Stimulated activated CD8-positive, alpha-beta memory T cell treated with anti-CD3 and anti-CD28 coated beads, Interleukin-15, amount 100 ng/mL, for 1 hour (primary cell): ENCODE measurements at regions not wholly inside any gene's neighbourhood (a gene's known extent, or its start where the extent isn't known, plus 50 kb on each side); places are given as distances from the start of the nearest gene placed in this dataset.
"Not testable (repeated sequence)": the region's sequence is repeated elsewhere in the genome, so short reads cannot be mapped to it uniquely, and the experiment has no call there.

Experiments
- DNase-seq: peaks from one replicate; pipeline ENCODE4 v3.0.0-alpha.2; 2020; ENCODE audit warnings: low read depth

DNA sequence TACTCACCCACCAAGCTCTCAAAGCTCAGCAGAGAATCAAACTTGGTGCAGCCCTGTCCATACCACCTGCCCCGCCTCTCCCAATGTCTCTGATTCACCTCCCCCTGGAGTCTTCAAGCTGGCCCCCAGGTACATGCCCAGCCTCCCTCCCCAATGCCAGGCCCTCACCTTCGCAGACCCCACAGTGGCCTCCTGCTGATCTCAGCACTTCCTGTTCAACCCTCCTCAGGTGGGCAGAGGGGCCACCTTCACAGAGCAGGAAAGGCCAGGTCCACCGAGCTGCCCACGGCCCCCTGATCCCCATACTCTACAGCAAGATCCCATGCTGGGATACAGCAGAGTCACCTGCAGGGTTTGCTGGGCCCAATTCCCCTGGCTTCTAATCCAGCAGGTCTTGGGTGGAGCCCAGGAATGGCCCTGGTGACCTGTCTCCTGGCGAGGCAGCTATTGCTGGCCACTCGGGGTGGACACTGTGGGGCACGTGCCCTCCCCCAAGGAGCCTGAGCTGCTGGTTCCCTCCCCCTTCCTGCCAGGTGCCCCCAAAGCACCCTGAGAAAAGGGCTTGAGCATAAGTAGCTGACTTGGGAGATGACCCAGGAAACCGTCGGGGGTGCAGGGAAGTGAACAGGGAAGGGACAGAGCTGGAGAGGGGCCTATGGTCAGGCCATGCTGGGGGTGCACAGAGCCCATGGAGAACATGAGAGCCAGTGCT, 150.7 kb downstream of the BRD1 start:
- DNase-seq, result no peak

DNA sequence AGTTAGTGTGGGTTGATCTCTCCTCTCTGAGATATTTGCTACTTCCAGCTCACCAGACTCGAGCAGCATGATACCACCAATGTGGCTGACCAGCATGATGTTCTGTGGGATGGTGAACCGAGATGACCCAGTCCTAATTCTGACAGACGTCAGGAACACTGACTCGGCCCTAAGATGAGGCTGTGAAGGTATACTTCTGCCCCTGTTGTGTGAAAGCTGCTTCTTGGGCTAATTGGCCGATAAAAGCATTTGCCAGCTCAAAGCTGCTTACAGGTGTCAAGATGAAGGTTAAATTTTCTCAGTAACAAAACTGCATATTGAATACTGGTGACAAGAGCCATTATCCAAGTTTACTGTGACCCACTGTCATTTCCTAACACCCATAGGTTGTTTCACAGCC, 151.4 kb downstream of the BRD1 start:
- no peak for DNase-seq

DNA sequence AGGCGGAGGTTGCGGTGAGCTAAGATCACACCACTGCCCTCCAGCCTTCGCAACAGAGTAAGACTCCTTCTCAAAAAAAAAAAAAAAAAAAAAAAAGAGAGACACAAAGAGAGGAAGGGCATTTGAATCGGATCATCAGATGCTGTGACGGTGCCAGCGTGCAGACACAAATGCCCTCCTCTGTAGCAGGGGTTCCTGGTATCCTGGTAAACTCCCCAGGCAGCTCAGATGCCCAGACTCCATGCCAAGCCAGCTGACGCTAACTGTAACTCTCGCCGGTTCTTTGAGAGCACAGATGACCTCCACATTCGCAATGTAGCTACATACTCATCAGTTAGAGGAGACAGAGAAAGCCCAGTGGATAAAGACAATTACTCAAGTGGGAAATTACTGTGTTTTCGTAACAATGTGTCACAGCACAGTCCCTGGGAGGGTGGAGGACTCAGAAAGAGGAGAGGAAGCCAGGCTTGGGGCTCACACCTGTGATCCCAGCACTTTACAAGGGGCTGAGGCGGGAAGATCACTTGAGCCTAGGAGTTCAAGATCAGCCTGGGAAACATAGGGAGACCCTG, 153.1 kb downstream of the BRD1 start:
- DNase-seq, result no peak

DNA sequence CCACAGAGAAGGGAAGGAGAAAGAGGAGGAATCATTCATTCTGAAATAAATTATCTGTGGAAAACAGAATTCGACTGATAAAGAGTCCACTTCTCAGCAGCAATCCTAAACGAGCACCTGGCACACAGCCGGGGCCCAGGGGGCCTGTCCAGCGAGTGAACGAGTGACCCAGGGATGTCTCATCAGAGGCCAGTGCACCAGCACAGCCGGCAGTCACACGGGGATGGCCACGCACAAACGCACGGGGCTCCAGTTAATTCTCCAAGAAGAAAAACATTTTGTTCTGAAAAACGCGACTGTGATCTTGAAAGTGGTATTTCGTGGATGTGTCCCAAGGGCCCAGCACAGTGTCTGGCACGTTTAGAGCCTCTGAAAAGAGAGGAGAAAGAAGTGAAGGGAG, 154.6 kb downstream of the BRD1 start:
- no peak for DNase-seq

DNA sequence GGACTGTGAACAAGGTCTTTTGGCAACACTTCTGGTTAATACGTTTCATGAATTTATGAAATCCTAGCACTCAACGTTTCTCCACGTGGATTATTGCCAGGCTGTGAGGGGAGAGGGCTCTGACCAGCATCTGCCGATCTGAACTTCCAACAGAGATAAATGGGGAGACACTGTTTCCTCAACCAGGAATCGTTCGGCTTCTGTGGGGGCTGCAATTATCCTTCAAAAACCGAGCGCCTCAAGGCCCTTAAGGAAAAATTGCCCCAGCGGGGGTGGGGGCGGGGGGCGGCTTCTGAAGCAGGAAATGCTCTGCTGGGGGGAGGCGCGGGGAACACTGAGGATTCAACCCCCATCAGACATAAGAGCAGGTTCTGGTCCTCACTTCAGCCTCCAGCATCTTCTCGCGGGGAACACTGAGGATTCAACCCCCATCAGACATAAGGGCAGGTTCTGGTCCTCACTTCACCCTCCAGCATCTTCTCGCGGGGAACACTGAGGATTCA, 155.6 kb downstream of the BRD1 start:
- no peak for DNase-seq

DNA sequence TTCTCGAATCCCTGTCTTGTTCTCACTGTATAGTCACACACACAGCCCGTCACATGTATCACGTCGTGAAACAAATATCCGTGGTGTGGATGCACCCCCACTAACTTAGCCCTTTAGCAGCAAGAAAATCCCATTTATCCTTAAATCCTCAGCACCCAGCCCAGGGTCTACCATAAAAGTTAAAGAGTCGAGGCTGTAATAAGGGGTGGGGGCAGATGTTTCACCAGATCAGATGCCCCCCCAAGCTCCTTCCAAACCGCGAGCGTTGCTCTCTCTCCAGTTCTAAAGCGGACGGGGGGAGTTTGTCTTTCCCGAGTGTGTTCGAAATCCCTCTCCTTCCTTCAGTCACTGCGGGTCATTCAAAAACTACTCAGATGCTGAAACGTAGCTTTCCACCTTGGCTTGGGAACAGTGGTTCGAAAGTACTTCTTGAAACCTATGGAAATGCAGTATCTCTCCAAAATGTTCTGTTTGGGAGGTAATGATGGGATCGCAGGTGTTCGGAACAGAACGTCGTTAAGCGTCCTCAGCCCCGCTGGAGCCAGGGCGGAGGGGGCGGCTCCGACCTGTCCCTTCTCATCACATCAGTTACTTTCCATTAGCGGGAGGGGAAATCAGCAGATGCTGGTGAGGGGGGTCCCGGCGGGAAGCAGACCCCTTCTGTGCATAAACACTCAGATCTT, 156.2 kb downstream of the BRD1 start:
- no peak for DNase-seq

DNA sequence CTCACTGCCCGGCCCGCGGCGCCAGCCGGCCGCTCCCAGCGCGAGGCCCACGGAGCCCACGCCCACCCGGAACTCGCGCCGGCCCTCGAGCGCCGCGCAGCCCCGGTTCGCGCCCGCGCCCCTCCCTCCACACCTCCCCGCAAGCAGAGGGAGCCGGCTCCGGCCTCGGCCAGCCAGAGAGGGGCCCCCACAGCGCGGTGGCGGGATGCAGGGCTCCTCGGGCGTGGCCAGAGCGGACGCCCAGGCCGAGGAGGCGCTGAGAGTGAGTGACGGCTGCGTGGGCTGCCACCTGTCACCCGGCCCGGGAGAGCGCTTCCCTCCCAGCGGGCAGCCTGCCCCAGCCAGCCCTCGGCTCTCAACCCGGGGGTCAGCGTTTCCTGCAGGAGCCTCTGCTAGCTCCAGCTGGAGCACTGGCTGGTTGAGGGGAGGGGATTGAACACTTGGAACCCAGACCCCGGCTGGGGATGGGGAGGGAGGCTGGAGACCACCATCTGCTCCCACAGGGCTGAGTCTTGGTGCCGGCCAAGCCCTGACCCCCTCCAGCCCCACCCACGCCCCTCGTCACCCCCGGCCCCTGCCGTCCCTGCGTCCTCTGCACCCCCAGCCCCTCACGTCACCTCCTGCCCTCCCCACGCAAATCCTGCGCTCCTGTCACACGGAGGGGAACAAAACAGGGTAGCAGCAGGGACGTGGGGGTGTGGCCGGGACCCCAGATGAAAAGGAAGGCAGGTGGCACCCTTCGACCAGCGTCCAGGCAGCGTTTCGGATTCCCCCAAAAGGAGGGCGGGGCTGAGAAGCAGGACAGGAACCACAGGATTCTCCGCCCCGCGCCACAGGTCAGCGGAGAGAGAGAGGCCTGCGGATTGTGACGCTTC, 157.0 kb downstream of the BRD1 start:
- DNase-seq, result no peak

DNA sequence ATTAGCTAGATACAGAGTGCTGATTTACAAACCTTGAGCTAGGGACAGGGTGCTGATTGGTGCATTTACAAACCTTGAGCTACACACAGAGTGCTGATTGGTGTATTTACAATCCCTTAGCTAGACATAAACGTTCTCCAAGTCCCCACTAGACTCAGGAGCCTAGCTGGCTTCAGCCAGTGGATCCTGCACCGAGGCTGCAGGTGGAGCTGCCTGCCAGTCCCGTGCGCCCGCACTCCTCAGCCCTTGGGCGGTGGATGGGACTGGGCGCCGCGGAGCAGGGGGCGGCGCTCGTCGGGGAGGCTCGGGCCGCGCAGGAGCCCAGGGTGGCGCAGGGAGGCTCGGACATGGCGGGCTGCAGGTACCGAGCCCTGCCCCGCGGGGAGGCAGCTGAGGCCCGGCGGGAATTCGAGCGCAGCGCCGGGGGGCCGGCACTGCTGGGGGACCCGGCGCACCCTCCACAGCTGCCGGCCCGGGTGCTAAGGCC, 157.7 kb downstream of the BRD1 start:
- DNase-seq, result not testable (repeated sequence)

DNA sequence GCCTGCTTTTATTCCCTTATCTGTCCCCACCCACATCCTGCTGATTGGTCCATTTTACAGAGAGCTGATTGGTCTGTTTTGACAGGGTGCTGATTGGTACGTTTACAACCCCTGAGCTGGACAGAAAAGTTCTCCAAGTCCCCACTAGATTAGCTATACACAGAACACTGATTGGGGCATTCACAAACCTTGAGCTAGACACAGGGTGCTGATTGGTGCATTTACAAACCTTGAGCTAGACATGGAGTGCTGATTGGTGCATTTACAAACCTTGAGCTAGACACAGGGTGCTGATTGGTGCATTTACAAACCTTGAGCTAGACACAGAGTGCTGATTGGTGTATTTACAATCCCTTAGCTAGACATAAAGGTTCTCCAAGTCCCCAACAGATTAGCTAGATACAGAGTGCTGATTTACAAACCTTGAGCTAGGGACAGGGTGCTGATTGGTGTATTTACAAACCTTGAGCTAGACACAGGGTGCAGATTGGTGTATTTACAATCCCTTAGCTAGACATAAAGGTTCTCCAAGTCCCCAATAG, 158.2 kb downstream of the BRD1 start:
- DNase-seq, result not testable (repeated sequence)

DNA sequence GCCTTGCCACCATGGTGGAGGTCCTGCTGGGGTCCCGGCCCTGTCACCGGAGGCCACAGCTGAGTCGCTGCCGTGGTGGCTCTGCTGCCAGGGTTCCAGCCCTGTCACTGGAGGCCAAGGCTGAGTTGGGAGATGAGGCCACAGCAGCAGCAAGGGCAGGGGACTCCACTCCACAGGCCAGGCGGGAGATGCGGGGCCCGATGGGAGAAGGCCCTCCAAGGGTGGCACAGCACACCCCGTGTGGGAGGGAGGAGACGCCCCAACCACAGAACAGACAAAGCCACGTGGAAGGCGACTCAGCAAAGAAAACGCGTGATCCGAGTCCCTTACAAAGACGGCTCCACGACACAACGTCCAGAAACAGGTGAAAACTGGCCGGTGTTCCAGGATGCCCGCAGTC, 159.3 kb downstream of the BRD1 start:
- no peak for DNase-seq

DNA sequence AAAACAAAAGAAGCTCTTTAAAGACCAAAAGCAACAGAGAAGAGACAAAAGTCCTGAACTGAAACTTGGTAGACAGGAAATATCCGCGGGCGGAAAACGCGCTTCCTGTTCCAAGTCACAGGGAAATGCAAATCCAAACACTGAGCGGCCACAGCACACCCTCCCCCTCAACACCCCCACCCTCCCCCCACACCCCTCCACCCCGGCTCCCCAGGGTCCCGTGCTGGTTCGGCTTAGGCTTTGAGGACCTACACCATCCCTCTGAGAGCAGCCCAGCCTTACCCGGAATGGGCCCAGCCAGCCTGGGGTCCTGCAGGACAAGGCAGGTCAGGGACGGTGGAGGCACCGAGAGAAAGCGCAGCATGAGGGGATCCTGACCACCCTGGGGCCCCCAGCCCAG, 160.4 kb downstream of the BRD1 start:
- DNase-seq, result no peak

DNA sequence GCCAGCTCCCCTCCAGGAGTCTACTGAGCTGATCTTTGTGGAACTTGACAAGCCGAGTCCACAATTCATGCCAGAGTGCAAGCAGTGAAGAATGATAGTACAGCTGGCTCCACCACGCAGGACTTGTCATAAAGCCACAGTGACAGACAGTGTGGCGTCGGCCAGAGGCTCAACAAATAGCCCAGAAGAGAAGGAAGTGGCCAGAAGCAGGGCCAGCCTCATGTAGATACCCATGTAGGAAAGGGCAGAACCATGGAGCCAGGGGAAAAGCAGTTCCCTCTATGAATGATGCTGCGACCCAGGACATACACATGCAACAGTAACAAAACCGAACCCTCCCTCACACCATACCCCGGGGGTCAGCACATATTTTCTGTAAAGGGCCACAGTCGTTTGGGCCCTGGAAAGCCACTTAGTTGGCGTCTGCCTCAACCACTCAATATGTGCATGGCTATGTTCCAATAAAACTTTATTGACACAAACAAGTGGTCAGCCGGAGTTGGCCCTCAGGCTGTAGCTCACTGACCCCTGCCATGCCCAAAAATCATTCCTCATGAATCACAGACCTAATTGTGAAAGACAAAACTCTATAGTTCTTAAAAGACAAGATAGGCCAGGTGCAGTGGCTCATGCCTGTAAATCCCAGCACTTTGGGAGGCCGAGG, 161.4 kb downstream of the BRD1 start:
- no peak for DNase-seq

DNA sequence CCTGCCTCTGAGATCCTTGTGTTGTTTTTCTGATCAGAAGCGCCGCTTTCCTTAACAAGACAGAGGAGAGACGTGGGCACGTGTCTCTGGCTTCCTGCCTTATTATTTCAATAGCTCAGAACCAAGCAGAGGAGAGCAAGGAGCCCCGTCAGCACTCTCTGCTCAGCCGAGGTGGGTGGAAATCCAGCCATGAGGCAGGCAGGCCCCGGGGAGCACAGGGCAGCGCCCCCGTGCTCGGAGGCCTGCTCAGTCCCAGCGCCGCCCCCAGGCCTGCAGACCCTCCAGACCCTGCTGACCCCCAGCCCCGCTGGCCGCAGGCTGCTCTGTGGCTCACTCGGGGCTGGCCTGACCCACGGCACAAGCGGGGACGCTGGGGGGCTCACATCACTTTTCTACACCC, 162.8 kb downstream of the BRD1 start:
- DNase-seq, result no peak

DNA sequence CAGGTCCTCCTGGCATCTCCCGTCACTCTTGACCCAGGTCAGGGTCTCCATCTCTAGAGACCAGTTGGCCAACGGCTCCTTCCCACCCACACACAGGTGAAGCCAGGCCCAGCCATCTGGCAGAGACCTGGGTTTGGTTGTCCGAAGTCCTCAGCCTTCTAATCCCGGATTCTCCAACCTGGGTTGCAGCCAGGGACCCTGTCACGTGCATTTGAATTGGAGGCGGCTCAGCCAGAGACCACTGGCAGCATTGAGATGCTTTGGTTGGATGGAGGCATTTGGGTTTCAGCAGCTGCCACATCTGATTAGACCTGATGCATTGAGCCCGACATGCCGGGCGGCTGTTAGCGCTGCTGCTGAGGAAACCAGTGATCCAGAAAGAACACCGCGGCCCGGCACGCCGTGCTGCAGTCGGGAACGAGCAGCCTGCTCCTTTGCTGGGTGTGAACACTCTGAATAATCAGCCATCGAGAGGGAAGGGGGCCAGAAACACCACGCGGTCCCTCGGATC, 163.2 kb downstream of the BRD1 start:
- DNase-seq, result no peak

DNA sequence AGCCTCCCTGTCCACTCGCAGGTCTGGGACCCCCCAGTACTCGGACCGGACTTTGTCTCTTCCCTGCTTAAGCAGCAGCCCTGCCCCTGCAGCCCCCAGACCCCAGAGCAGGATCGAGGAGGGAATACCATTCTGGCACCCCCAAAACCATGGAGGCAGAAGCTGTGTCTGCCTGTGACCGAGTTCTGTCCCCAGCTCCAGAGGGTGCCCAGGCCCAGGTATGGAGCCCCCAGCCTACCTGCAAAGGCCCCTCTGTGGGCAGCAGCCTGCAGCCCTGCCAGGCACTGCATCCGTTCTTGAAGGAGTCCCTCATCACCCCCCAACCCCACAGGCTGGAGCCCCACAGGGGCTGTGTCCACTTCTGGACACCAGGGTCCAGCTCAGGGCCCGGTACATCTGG, 163.8 kb downstream of the BRD1 start:
- no peak for DNase-seq

DNA sequence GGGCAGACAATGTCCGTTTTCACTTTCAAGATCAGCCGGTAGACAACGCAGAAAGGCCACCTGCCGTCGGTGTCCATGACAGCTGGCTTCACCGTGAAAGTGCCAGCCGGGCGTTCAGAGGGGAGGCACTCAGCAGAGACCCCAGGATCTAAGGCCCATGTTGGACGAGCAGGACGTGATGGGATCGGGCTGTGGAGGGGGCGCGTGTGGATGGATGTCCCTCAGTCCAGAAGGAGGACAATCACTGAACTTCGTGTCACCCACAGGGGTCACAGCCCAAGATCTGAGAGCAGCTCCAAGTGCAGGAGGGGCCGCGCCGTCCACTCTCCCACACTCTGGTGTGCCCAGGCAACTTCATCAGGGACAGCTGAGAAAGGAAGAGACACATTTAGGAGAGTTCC, 164.4 kb downstream of the BRD1 start:
- DNase-seq, result no peak

DNA sequence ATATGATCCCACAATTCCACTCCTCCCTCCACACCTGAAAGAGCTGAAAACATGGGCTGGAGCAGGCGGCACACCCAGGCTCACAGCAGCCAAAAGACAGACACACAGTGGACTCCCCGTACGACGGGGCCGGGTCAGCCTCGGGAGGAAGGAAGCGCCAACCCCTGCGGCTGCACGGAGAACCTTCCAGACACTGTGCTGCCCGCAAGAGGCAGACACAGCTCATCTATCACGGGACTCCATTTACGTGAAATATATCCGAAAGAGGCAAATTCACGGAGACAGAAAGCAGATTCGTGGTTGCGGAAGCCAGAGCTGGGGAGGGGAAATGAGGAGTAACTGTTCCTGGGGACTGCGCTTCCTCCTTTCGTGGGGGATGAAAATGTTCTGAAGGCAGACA, 165.0 kb downstream of the BRD1 start:
- DNase-seq, result no peak

DNA sequence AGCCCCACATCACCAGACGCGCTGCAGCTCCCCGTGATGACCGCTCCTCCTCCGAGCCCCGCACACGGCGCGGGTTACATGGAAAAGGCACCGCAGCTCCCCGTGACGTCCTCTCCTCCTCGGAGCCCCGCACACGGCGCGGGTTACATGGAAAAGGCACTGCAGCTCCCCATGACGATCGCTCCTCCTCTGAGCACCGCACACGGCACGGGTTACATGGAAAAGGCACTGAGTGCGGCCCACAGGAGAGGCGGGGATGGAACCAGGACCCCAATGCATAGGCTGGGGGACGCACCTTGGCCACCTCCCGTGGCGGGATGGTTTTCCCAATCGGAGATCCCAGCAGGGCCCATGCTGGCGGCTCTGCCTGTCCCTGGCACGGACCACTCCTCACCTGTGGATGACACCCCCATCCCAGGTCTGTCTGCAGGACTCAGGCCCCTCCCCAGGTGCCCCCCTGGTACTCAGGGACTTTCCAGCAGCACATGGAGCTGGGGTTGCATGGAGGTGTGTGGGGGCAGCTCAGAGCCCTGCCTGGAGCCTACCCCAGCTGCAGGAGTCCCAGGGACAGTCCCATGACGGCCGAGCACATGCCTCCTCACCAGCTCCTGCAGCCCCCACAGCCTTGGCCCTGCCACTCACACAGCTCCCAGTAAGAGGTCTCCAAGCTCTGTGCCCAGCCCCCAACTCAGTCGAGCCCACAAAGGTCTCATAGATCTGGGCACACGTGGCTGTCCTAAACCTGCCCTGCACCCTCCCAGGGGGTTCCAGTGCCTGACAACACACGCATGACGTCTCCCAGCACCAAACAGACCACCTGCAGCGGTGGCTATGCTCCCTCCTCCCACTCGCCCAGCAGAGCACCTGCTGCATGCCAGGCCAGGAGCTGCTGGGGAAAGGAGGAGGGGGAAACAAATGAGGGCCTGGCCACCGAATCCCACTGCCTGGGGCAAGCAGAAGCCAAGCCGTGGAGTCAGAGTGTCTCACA, 166.6 kb downstream of the BRD1 start:
- DNase-seq, result no peak

DNA sequence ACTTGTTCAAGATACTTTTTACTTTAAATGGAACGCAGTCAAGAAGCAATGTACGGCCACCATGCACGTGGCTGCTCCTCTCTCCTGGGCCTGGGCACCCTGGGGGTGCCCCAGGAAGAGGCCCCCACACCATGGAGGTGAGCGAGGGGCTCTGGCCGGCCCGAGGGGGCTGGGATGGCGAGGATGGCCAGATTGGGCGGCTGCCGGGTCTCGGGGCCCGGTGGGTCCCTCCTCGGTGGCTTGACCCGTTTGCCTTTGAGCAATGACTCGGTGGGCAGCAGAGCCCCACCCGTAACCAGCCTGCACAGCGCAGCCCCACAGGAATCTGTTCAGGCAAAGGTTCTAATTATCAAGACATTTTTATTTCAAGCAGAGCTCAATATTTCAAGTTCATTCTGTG, 167.4 kb downstream of the BRD1 start:
- DNase-seq, result no peak

DNA sequence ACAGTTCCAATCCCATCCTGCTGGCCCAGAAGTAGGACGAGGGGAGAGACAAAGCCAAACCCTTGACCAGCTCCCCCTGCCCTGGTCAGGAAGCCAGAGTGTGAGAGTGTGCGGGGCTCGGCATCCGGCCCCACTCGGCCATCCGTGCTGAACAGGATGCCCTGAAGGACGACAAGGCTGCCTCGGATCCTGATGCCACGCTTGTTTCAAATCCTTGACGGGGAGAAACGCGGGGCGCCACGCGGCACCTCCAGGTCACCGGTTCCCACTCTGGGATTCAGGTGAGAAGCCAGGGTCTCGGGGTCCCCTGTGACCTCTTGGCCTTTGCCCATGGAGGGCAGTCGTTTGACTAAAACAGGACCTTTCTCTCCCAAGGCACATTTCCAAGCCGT, 167.8 kb downstream of the BRD1 start:
- DNase-seq, result no peak
